T-cell (primary cell): ENCODE measurements at regions not wholly inside any gene's neighbourhood (a gene's known extent, or its start where the extent isn't known, plus 50 kb on each side); places are given as distances from the start of the nearest gene placed in this dataset.
"Not testable (repeated sequence)": the region's sequence is repeated elsewhere in the genome, so short reads cannot be mapped to it uniquely, and the experiment has no call there.

Experiments
- ATAC-seq, 4 experiments: fragments of 200-7000 bp in 3 of 4; fragments of 150-1000 bp in 1 of 4; cut with Tn5 transposase; replicated peaks in 1 of 4; 1 replicate in 3 of 4; 2 replicates in 1 of 4; pipeline ENCODE4 v1.10.0; 2021; ENCODE audit warnings: moderate library complexity in 3 of 4, mild to moderate bottlenecking in 2 of 4, moderate number of reproducible peaks in 1 of 4
- CTCF ChIA-PET, 2 donors: fragments of 300-600 bp; sonication (Branson Sonifier 250); formaldehyde crosslinking; loops; one replicate each; lab custom pipeline; 2022; ENCODE audit warnings: antibody characterized with exemption in 2 of 2; lab: Charles Lee
- POLR2A ChIA-PET, 2 donors: fragments of 300-600 bp; sonication (Branson Sonifier 250); formaldehyde crosslinking; loops; one replicate each; lab custom pipeline; 2022; ENCODE audit warnings: antibody characterized with exemption in 2 of 2; lab: Charles Lee
- DNase-seq, 35 experiments: peaks; one replicate each; pipeline versions ENCODE4 v3.0.0 to v3.0.0-alpha.2; 2013 to 2023
- H3K27ac ChIP-seq: one replicate; pipeline ENCODE4 v1.5.1; 2013; ENCODE audit warnings: low read length
- H3K27me3 ChIP-seq, 2 experiments: replicated peaks in 1 of 2; 1 replicate in 1 of 2; 2 replicates in 1 of 2; pipeline versions ENCODE4 v1.6.1 to v1.7.0; 2013; ENCODE audit warnings: low read length in 1 of 2, mixed read lengths in 1 of 2; ENCODE audit not compliant: control insufficient read depth in 2 of 2, insufficient read depth in 2 of 2; ENCODE audit errors: extremely low read depth in 1 of 2
- H3K36me3 ChIP-seq, 2 donors: 1 replicate in 1 of 2; 2 replicates in 1 of 2; pipeline versions ENCODE4 v1.6.1 to v1.7.0; 2013; ENCODE audit warnings: low read length in 1 of 2; ENCODE audit not compliant: control insufficient read depth in 2 of 2, insufficient read depth in 1 of 2; ENCODE audit errors: extremely low read depth in 1 of 2
- H3K4me1 ChIP-seq, 2 experiments: 1 replicate in 1 of 2; 2 replicates in 1 of 2; pipeline versions ENCODE4 v1.6.1 to v1.7.0; 2013; ENCODE audit warnings: low read length in 2 of 2, mixed read lengths in 1 of 2; ENCODE audit not compliant: insufficient read depth in 2 of 2, control insufficient read depth in 1 of 2; ENCODE audit errors: extremely low read depth in 1 of 2
- H3K4me3 ChIP-seq, 2 donors: 1 replicate in 1 of 2; 2 replicates in 1 of 2; pipeline versions ENCODE4 v1.5.1 to v1.7.0; 2013; ENCODE audit warnings: mild to moderate bottlenecking in 2 of 2, low read length in 1 of 2, moderate library complexity in 1 of 2; ENCODE audit not compliant: control insufficient read depth in 1 of 2; ENCODE audit errors: extremely low read depth in 1 of 2
- H3K9me3 ChIP-seq: 2 replicates; pipeline ENCODE4 v1.7.0; 2013
- H3K27ac Mint-ChIP-seq, 2 donors: one replicate each; pipeline ENCODE4 v1.8.0; 2020 to 2021; ENCODE audit warnings: mild to moderate bottlenecking in 2 of 2, mixed read lengths in 2 of 2
- H3K27me3 Mint-ChIP-seq, 2 donors: one replicate each; pipeline ENCODE4 v1.8.0; 2021 to 2022; ENCODE audit warnings: mixed read lengths in 2 of 2
- H3K36me3 Mint-ChIP-seq: one replicate; pipeline ENCODE4 v1.8.0; 2021; ENCODE audit warnings: mixed read lengths
- H3K4me1 Mint-ChIP-seq, 3 donors: one replicate each; pipeline ENCODE4 v1.8.0; 2020 to 2022; ENCODE audit warnings: mixed read lengths in 3 of 3, mild to moderate bottlenecking in 1 of 3
- H3K4me3 Mint-ChIP-seq, 3 donors: one replicate each; pipeline ENCODE4 v1.8.0; 2020 to 2022; ENCODE audit warnings: mild to moderate bottlenecking in 3 of 3, mixed read lengths in 3 of 3, moderate library complexity in 3 of 3
- H3K9me3 Mint-ChIP-seq, 3 donors: one replicate each; pipeline ENCODE4 v1.8.0; 2020 to 2022; ENCODE audit warnings: mixed read lengths in 3 of 3
- WGBS: methylation state at CpG from one replicate; pipeline ENCODE4 v1.1.5; 2013; ENCODE audit warnings: missing lambda C conversion rate; ENCODE audit not compliant: insufficient coverage; 5-methylcytosine and 5-hydroxymethylcytosine counted together

GRCh38 chr5:101720033-101720432 lies 576.1 kb downstream of the SLCO4C1 start:
- CTCF ChIA-PET, result no interaction called here
- H3K36me3 Mint-ChIP-seq, result no peaks in the 10 kb centered on the region

GRCh38 chr5:101717721-101718120 lies 578.4 kb downstream of the SLCO4C1 start:
- Mint-ChIP-seq H3K4me1 (no peaks in the 10 kb centered on the region), H3K27ac (no peak overlapping the region), H3K9me3 (peaks cover 0 to 10% (median 4%) of the 10 kb centered on the region in 3 donors), H3K4me3 (no peak overlapping the region), H3K36me3 (no peaks in the 10 kb centered on the region), H3K27me3 (no peaks in the 10 kb centered on the region)
- H3K4me1 ChIP-seq, result no peaks in the 10 kb centered on the region
- H3K27ac ChIP-seq, result no peak overlapping the region
- CTCF ChIA-PET, result no interaction called here
- POLR2A ChIA-PET, result no interaction called here
- no peaks in the 10 kb centered on the region for H3K27me3 ChIP-seq
- no peak for ATAC-seq
- WGBS, result no CpG with 5 or more reads among the region's 1 CpG
- H3K4me3 ChIP-seq, result no peak overlapping the region
- H3K36me3 ChIP-seq, result no peaks in the 10 kb centered on the region
- no peak for DNase-seq
- no peaks in the 10 kb centered on the region for H3K9me3 ChIP-seq

More at GRCh38 chr5:101720033-101720432, 576.1 kb downstream of the SLCO4C1 start:
- Histone ChIP-seq H3K4me3 (no peak overlapping the region), H3K27me3 (no peaks in the 10 kb centered on the region), H3K36me3 (no peaks in the 10 kb centered on the region), H3K4me1 (no peaks in the 10 kb centered on the region), H3K9me3 (no peaks in the 10 kb centered on the region), H3K27ac (no peak overlapping the region)
- DNase-seq (no peak), ATAC-seq (no peak)
- POLR2A ChIA-PET, result no interaction called here
- peaks cover 0 to 5% (median 0%) of the 10 kb centered on the region in 3 donors for H3K9me3 Mint-ChIP-seq
- H3K27ac Mint-ChIP-seq, result no peak overlapping the region
- no CpG with 5 or more reads among the region's 3 CpGs for WGBS
- no peaks in the 10 kb centered on the region for H3K4me1 Mint-ChIP-seq
- no peaks in the 10 kb centered on the region for H3K27me3 Mint-ChIP-seq
- H3K4me3 Mint-ChIP-seq, result no peak overlapping the region

GRCh38 chr5:101716941-101717340 lies 579.1 kb downstream of the SLCO4C1 start:
- no peak for DNase-seq
- Histone ChIP-seq H3K27ac (no peak overlapping the region), H3K27me3 (no peaks in the 10 kb centered on the region), H3K36me3 (no peaks in the 10 kb centered on the region), H3K4me1 (no peaks in the 10 kb centered on the region), H3K9me3 (no peaks in the 10 kb centered on the region), H3K4me3 (no peak overlapping the region)
- Mint-ChIP-seq H3K4me1 (no peaks in the 10 kb centered on the region), H3K36me3 (no peaks in the 10 kb centered on the region), H3K27me3 (no peaks in the 10 kb centered on the region), H3K27ac (no peak overlapping the region), H3K4me3 (no peak overlapping the region), H3K9me3 (peaks cover 0 to 6% (median 4%) of the 10 kb centered on the region in 3 donors)
- CTCF ChIA-PET, result no interaction called here
- no peak for ATAC-seq
- POLR2A ChIA-PET, result no interaction called here
- no CpG with 5 or more reads among the region's 1 CpG for WGBS

- H3K4me3 ChIP-seq, H3K4me3 Mint-ChIP-seq, H3K27me3 ChIP-seq, H3K27ac Mint-ChIP-seq, H3K27me3 Mint-ChIP-seq, CTCF ChIA-PET, ATAC-seq, H3K27ac ChIP-seq, H3K9me3 ChIP-seq, H3K36me3 ChIP-seq, POLR2A ChIA-PET, H3K4me1 ChIP-seq, H3K4me1 Mint-ChIP-seq, DNase-seq, H3K9me3 Mint-ChIP-seq, H3K36me3 Mint-ChIP-seq: not testable (repeated sequence)
- WGBS, result 71% methylated on average over 4 of the region's 5 CpGs
These were observed 580.3 kb downstream of the SLCO4C1 start for GRCh38 chr5:101715790-101716189.

GRCh38 chr5:101689306-101689705 lies 606.8 kb downstream of the SLCO4C1 start:
- no peaks in the 10 kb centered on the region for H3K36me3 ChIP-seq
- no peaks in the 10 kb centered on the region for H3K9me3 ChIP-seq
- Mint-ChIP-seq H3K9me3 (no peaks in the 10 kb centered on the region), H3K27ac (no peak overlapping the region), H3K36me3 (no peaks in the 10 kb centered on the region), H3K4me3 (no peak overlapping the region), H3K27me3 (no peaks in the 10 kb centered on the region), H3K4me1 (no peaks in the 10 kb centered on the region)
- no peaks in the 10 kb centered on the region for H3K4me1 ChIP-seq
- H3K27me3 ChIP-seq, result no peaks in the 10 kb centered on the region
- no peak overlapping the region for H3K4me3 ChIP-seq
- DNase-seq, result no peak
- ChIA-PET POLR2A (no interaction called here), CTCF (no interaction called here)
- no peak overlapping the region for H3K27ac ChIP-seq
- no peak for ATAC-seq

GRCh38 chr5:101688156-101688555 lies 607.9 kb downstream of the SLCO4C1 start:
- DNase-seq, result no peak
- no peaks in the 10 kb centered on the region for H3K36me3 Mint-ChIP-seq
- H3K9me3 Mint-ChIP-seq, result no peaks in the 10 kb centered on the region
- H3K27ac ChIP-seq, result no peak overlapping the region
- no peak for ATAC-seq
- no peaks in the 10 kb centered on the region for H3K4me1 Mint-ChIP-seq
- no peak overlapping the region for H3K4me3 ChIP-seq
- no peaks in the 10 kb centered on the region for H3K9me3 ChIP-seq
- no peak overlapping the region for H3K4me3 Mint-ChIP-seq
- ChIA-PET CTCF (no interaction called here), POLR2A (no interaction called here)
- no peaks in the 10 kb centered on the region for H3K4me1 ChIP-seq
- no peaks in the 10 kb centered on the region for H3K36me3 ChIP-seq
- H3K27ac Mint-ChIP-seq, result no peak overlapping the region
- H3K27me3 Mint-ChIP-seq, result no peaks in the 10 kb centered on the region
- no peaks in the 10 kb centered on the region for H3K27me3 ChIP-seq

GRCh38 chr5:101687349-101687985 lies 608.6 kb downstream of the SLCO4C1 start:
- Mint-ChIP-seq H3K27me3 (no peaks in the 10 kb centered on the region), H3K27ac (no peak overlapping the region), H3K36me3 (no peaks in the 10 kb centered on the region), H3K9me3 (no peaks in the 10 kb centered on the region), H3K4me3 (no peak overlapping the region), H3K4me1 (no peaks in the 10 kb centered on the region)
- ChIA-PET POLR2A (no interaction called here), CTCF (interaction anchor here in 1 of 2 donors (0.9 kb wide), 1 partner anchor 9 kb away, joined by 3 read pairs; no protein-coding TSS in a partner anchor)
- DNase-seq (no peak), ATAC-seq (no peak)
- H3K27ac ChIP-seq, result no peak overlapping the region
- H3K9me3 ChIP-seq, result no peaks in the 10 kb centered on the region
- H3K27me3 ChIP-seq, result no peaks in the 10 kb centered on the region
- H3K4me3 ChIP-seq, result no peak overlapping the region
- H3K4me1 ChIP-seq, result no peaks in the 10 kb centered on the region
- no peaks in the 10 kb centered on the region for H3K36me3 ChIP-seq
